ENCODE measurements at regions not wholly inside any gene's neighbourhood (a gene's known extent, or its start where the extent isn't known, plus 50 kb on each side); places are given as distances from the start of the nearest gene placed in this dataset.
"Not testable (repeated sequence)": the region's sequence is repeated elsewhere in the genome, so short reads cannot be mapped to it uniquely, and the experiment has no call there.

- DNase-seq (ENCODE audit: extremely low spot score): no peak
- TF ChIP-seq CTCF (IDR thresholded peaks at IDR 0.05; ENCODE audit: control extremely low read depth, extremely low read depth, low read depth, missing control alignments): no peak
- CTCF ChIA-PET: no interaction called here
- POLR2A ChIA-PET: no interaction called here
Measured at GRCh38 chr11:134978388-134979088, 566.5 kb upstream of the B3GAT1 start.

GRCh38 chr11:134976551-134976950, 564.5 kb upstream of the B3GAT1 start:
- TF ChIP-seq CTCF (IDR thresholded peaks at IDR 0.05; ENCODE audit: control extremely low read depth, extremely low read depth, low read depth, missing control alignments): no peak
- DNase-seq (ENCODE audit: extremely low spot score): no peak
- CTCF ChIA-PET: no interaction called here

GRCh38 chr11:134975866-134976376, 563.9 kb upstream of the B3GAT1 start:
- TF ChIP-seq CTCF (IDR thresholded peaks at IDR 0.05; ENCODE audit: control extremely low read depth, extremely low read depth, low read depth, missing control alignments): no peak
- ChIA-PET POLR2A (no interaction called here), CTCF (no interaction called here)
- no peak for DNase-seq (ENCODE audit: extremely low spot score)

More at GRCh38 chr11:134976551-134976950, 564.5 kb upstream of the B3GAT1 start:
- POLR2A ChIA-PET: no interaction called here

- CTCF ChIA-PET: no interaction called here
- DNase-seq (ENCODE audit: extremely low spot score): no peak
- no peak for TF ChIP-seq CTCF (IDR thresholded peaks at IDR 0.05; ENCODE audit: control extremely low read depth, extremely low read depth, low read depth, missing control alignments)
- POLR2A ChIA-PET: no interaction called here
Measured at GRCh38 chr11:134973801-134974200, 561.8 kb upstream of the B3GAT1 start.

- TF ChIP-seq CTCF (IDR thresholded peaks at IDR 0.05; ENCODE audit: control extremely low read depth, extremely low read depth, low read depth, missing control alignments): no peak
- DNase-seq (ENCODE audit: extremely low spot score): no peak
- CTCF ChIA-PET: interaction anchor here (1.5 kb wide), 1 partner anchor 39 kb away, joined by 3 read pairs; no protein-coding TSS in a partner anchor
- POLR2A ChIA-PET: no interaction called here
Measured at GRCh38 chr11:134971381-134971780, 559.3 kb upstream of the B3GAT1 start.

- CTCF ChIA-PET: no interaction called here
- no peak for TF ChIP-seq CTCF (IDR thresholded peaks at IDR 0.05; ENCODE audit: control extremely low read depth, extremely low read depth, low read depth, missing control alignments)
- DNase-seq (ENCODE audit: extremely low spot score): no peak
- POLR2A ChIA-PET: no interaction called here
Measured at GRCh38 chr11:134967746-134968145, 555.7 kb upstream of the B3GAT1 start.

- CTCF ChIA-PET; POLR2A ChIA-PET; DNase-seq (ENCODE audit: extremely low spot score): not testable (repeated sequence)
Measured at GRCh38 chr11:134961386-134961785, 549.3 kb upstream of the B3GAT1 start.

Measured in GM10248 (cell line).